SU-DHL-6 (cell line): ENCODE measurements at regions not wholly inside any gene's neighbourhood (a gene's known extent, or its start where the extent isn't known, plus 50 kb on each side); places are given as distances from the start of the nearest gene placed in this dataset.

Experiments used
- H2AFZ ChIP-seq: fragments of 200-600 bp; sonication (generic); 2 replicates; pipeline ENCODE4 v1.6.1; 2014; ENCODE audit warnings: low read depth, mild to moderate bottlenecking, moderate library complexity, mixed read lengths, antibody characterized with exemption, low read length; ENCODE audit not compliant: severe bottlenecking
- H3F3A ChIP-seq: fragments of 200-600 bp; shearing (Covaris generic); 2 replicates; pipeline ENCODE4 v1.6.0; 2016; ENCODE audit warnings: antibody characterized with exemption, mild to moderate bottlenecking; ENCODE audit not compliant: insufficient read depth
- H3K27ac ChIP-seq: fragments of 200-600 bp; sonication (generic); 2 replicates; pipeline ENCODE4 v1.5.1; 2016; ENCODE audit warnings: low read depth, mild to moderate bottlenecking, low read length, moderate library complexity, mixed read lengths
- H3K27me3 ChIP-seq: fragments of 200-600 bp; sonication (generic), shearing (Covaris generic); 2 replicates; pipeline ENCODE4 v1.6.0; 2014; ENCODE audit warnings: mild to moderate bottlenecking, low read length
- H3K36me3 ChIP-seq: fragments of 200-600 bp; sonication (generic); 2 replicates; pipeline ENCODE4 v1.6.1; 2014; ENCODE audit warnings: mild to moderate bottlenecking, low read length, mixed read lengths
- H3K4me2 ChIP-seq: fragments of 300-600, 200-600 bp; shearing (Covaris generic), sonication (generic); 2 replicates; pipeline ENCODE4 v1.6.0; 2014; ENCODE audit warnings: low read length, low read depth, mild to moderate bottlenecking; ENCODE audit not compliant: poor library complexity, severe bottlenecking
- H3K4me3 ChIP-seq: fragments of 200-600 bp; sonication (generic); 2 replicates; pipeline ENCODE4 v1.5.1; 2014; ENCODE audit warnings: antibody characterized with exemption, low read length, mild to moderate bottlenecking, mixed read lengths; ENCODE audit not compliant: insufficient read depth, poor library complexity, severe bottlenecking
- H3K79me2 ChIP-seq: fragments of 200-600 bp; sonication (generic); 2 replicates; pipeline ENCODE4 v1.6.1; 2014; ENCODE audit warnings: mild to moderate bottlenecking, low read length, moderate library complexity; ENCODE audit not compliant: insufficient read depth
- H3K9ac ChIP-seq: fragments of 200-600 bp; sonication (generic); 2 replicates; pipeline ENCODE4 v1.7.0; 2014; ENCODE audit warnings: mild to moderate bottlenecking, low read length
- H3K9me2 ChIP-seq: fragments of 200-600 bp; sonication (generic); replicated peaks from 2 replicates; pipeline ENCODE4 v1.6.1; 2014; ENCODE audit warnings: low read length; ENCODE audit not compliant: insufficient read depth
- H3K9me3 ChIP-seq: fragments of 200-600 bp; sonication (generic); 2 replicates; pipeline ENCODE4 v1.6.1; 2014; ENCODE audit warnings: low read length, mixed read lengths; ENCODE audit not compliant: insufficient read depth
- H4K20me1 ChIP-seq: fragments of 200-600 bp; sonication (generic); 2 replicates; pipeline ENCODE4 v1.6.1; 2014; ENCODE audit warnings: low read depth, mild to moderate bottlenecking, antibody characterized with exemption, low read length, moderate library complexity, mixed read lengths
- EZH2phosphoT487 ChIP-seq: fragments of 200-600 bp; sonication (generic), shearing (Covaris generic); conservative IDR thresholded peaks from 2 replicates; pipeline ENCODE4 v1.6.1; 2018; ENCODE audit warnings: mild to moderate bottlenecking, antibody characterized with exemption, low read length, moderate library complexity, mixed read lengths
- TF ChIP-seq, protein P1 (sequence below): fragments of 200-600 bp; sonication (generic); IDR thresholded peaks from one replicate; pipeline ENCODE4 v1.5.1; 2017; ENCODE audit warnings: antibody characterized with exemption, mild to moderate bottlenecking, low read length, moderate library complexity; ENCODE audit not compliant: insufficient read depth, poor library complexity, severe bottlenecking

DNA sequence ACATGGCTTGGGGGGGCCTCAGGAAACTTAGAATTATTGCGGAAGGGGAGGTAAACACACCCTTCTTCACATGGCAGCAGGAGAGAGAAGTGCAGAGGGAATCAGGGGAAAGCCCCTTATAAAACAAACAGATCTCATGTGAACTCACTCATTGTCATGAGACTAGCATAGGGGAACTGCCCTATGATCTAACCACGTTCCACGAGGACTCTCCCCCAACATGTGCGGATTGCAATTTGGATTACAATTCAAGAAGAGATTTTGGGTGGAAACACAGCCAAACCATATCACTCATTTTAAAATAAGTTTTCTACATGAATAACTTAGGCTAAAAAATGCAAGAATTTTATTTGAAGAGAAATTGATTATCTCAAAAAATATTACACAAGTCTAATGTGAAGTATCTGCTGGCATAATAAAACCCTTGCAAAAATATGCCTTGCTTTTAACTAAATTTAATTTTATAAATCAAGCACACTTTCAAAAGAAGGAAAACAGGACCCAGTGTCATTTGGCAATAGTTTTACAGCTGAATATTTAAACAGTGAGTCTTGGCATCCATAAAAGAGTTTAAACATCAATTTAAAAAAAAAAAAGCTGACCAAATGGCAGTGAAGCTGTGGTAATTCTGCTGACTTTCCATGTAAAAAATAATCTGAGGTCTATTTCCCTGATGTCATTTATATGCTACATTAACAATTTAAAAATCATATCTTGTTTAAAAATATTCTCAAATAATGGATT is 1057.2 kb downstream of the NAALADL2 start:
- H3K4me2 ChIP-seq = no peak overlapping the region
- no peaks in the 10 kb centered on the region for H3K9me3 ChIP-seq
- H2AFZ ChIP-seq = no peak overlapping the region
- no peaks in the 10 kb centered on the region for H3K79me2 ChIP-seq
- H3F3A ChIP-seq = no peaks in the 10 kb centered on the region
- H3K4me3 ChIP-seq = no peak overlapping the region
- TF ChIP-seq, protein P1, sequence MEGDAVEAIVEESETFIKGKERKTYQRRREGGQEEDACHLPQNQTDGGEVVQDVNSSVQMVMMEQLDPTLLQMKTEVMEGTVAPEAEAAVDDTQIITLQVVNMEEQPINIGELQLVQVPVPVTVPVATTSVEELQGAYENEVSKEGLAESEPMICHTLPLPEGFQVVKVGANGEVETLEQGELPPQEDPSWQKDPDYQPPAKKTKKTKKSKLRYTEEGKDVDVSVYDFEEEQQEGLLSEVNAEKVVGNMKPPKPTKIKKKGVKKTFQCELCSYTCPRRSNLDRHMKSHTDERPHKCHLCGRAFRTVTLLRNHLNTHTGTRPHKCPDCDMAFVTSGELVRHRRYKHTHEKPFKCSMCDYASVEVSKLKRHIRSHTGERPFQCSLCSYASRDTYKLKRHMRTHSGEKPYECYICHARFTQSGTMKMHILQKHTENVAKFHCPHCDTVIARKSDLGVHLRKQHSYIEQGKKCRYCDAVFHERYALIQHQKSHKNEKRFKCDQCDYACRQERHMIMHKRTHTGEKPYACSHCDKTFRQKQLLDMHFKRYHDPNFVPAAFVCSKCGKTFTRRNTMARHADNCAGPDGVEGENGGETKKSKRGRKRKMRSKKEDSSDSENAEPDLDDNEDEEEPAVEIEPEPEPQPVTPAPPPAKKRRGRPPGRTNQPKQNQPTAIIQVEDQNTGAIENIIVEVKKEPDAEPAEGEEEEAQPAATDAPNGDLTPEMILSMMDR = no peak
- TF ChIP-seq EZH2phosphoT487 = no peak
- H4K20me1 ChIP-seq = no peaks in the 10 kb centered on the region
- H3K27ac ChIP-seq = no peak overlapping the region
- H3K9ac ChIP-seq = no peak overlapping the region
- H3K27me3 ChIP-seq = no peaks in the 10 kb centered on the region
- no peaks in the 10 kb centered on the region for H3K36me3 ChIP-seq
- H3K9me2 ChIP-seq = no peaks in the 10 kb centered on the region

DNA sequence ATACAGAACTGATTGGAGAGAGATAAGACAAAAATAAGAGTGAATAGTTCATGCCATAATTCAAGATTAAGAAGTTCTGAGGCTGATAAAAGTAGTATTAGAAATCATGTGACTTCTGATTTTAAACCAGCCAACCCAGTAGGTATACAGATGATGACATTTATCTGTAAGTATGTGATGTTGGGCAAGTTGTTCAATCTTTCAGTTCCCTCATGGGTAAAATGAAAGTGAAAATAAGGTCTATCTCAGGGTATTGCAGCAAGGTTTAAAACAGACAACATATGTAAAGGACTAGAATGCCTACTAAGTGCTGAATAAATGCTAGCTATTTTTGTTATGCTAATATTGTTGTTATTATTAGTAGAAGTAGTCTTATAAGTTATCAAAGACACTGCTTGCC is 1055.7 kb downstream of the NAALADL2 start:
- H3K36me3 ChIP-seq = no peaks in the 10 kb centered on the region
- no peak overlapping the region for H3K9ac ChIP-seq
- no peaks in the 10 kb centered on the region for H3K9me2 ChIP-seq
- H3K9me3 ChIP-seq = no peaks in the 10 kb centered on the region
- no peaks in the 10 kb centered on the region for H3K27me3 ChIP-seq
- no peak overlapping the region for H2AFZ ChIP-seq
- no peak overlapping the region for H3K4me2 ChIP-seq
- H3F3A ChIP-seq = no peaks in the 10 kb centered on the region
- H3K4me3 ChIP-seq = no peak overlapping the region
- H4K20me1 ChIP-seq = no peaks in the 10 kb centered on the region
- H3K27ac ChIP-seq = no peak overlapping the region
- TF ChIP-seq, protein P1 = no peak
- no peak for TF ChIP-seq EZH2phosphoT487
- no peaks in the 10 kb centered on the region for H3K79me2 ChIP-seq

DNA sequence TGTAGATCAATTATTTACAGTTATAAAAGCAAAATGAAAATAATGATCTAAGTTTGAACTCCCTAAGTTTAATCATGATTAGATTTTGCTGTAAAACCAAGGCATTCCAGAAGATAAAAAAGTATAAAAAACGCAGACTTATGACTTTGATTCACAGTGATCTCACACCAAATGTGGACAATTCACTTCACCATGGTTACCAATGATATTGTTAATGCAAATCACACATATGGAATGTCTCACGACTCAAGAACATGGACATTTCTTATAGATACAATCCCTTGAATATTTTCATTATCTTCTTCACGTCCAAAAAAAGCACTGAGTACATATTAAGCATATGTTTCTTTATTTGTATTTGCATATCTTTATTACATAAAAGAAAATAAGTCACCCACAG is 1054.2 kb downstream of the NAALADL2 start:
- no peak overlapping the region for H3K4me3 ChIP-seq
- no peak overlapping the region for H3K4me2 ChIP-seq
- no peaks in the 10 kb centered on the region for H3K9me2 ChIP-seq
- TF ChIP-seq, protein P1 = no peak
- TF ChIP-seq EZH2phosphoT487 = no peak
- no peak overlapping the region for H3K27ac ChIP-seq
- H3K79me2 ChIP-seq = no peaks in the 10 kb centered on the region
- H3K9ac ChIP-seq = no peak overlapping the region
- no peaks in the 10 kb centered on the region for H3K36me3 ChIP-seq
- no peaks in the 10 kb centered on the region for H3F3A ChIP-seq
- H4K20me1 ChIP-seq = no peaks in the 10 kb centered on the region
- no peaks in the 10 kb centered on the region for H3K9me3 ChIP-seq
- H2AFZ ChIP-seq = no peak overlapping the region
- H3K27me3 ChIP-seq = no peaks in the 10 kb centered on the region
